PFSK-1 (cell line): ENCODE measurements at regions not wholly inside any gene's neighbourhood (a gene's known extent, or its start where the extent isn't known, plus 50 kb on each side); places are given as distances from the start of the nearest gene placed in this dataset.

Experiments used
- FOXP2 ChIP-seq: optimal IDR thresholded peaks from 2 replicates; pipeline ENCODE3; 2011; ENCODE audit warnings: borderline replicate concordance, control low read depth, inconsistent platforms; ENCODE audit not compliant: insufficient read depth; ENCODE audit errors: extremely low read length, extremely low read depth
- POLR2AphosphoS5 ChIP-seq: IDR thresholded peaks from 2 replicates; pipeline ENCODE4 v1.6.1; 2012; ENCODE audit warnings: low read depth, mild to moderate bottlenecking, control low read depth, low read length, moderate library complexity
- SIN3A ChIP-seq: IDR thresholded peaks from 2 replicates; pipeline ENCODE4 v1.6.1; 2012; ENCODE audit warnings: mild to moderate bottlenecking, low read length, moderate library complexity, borderline replicate concordance; ENCODE audit not compliant: insufficient read depth
- TAF1 ChIP-seq: IDR thresholded peaks from 2 replicates; pipeline ENCODE4 v1.6.1; 2012; ENCODE audit warnings: low read length, control low read depth, borderline replicate concordance; ENCODE audit not compliant: insufficient read depth
- TF ChIP-seq, protein P1 (sequence below), 2 experiments: IDR thresholded peaks; 2 replicates each; pipeline versions ENCODE4 v1.6.1 to v1.8.0; 2011 to 2012; ENCODE audit warnings: low read depth in 2 of 2, low read length in 2 of 2, control low read depth in 1 of 2, inconsistent platforms in 1 of 2, mild to moderate bottlenecking in 1 of 2, moderate library complexity in 1 of 2; ENCODE audit not compliant: insufficient read depth in 1 of 2

GRCh38 chr9:79369676-79370075 lies 202.1 kb upstream of the TLE4 start:
- TF ChIP-seq FOXP2 (no peak), POLR2AphosphoS5 (no peak), TAF1 (no peak), SIN3A (no peak)
- TF ChIP-seq, protein P1, sequence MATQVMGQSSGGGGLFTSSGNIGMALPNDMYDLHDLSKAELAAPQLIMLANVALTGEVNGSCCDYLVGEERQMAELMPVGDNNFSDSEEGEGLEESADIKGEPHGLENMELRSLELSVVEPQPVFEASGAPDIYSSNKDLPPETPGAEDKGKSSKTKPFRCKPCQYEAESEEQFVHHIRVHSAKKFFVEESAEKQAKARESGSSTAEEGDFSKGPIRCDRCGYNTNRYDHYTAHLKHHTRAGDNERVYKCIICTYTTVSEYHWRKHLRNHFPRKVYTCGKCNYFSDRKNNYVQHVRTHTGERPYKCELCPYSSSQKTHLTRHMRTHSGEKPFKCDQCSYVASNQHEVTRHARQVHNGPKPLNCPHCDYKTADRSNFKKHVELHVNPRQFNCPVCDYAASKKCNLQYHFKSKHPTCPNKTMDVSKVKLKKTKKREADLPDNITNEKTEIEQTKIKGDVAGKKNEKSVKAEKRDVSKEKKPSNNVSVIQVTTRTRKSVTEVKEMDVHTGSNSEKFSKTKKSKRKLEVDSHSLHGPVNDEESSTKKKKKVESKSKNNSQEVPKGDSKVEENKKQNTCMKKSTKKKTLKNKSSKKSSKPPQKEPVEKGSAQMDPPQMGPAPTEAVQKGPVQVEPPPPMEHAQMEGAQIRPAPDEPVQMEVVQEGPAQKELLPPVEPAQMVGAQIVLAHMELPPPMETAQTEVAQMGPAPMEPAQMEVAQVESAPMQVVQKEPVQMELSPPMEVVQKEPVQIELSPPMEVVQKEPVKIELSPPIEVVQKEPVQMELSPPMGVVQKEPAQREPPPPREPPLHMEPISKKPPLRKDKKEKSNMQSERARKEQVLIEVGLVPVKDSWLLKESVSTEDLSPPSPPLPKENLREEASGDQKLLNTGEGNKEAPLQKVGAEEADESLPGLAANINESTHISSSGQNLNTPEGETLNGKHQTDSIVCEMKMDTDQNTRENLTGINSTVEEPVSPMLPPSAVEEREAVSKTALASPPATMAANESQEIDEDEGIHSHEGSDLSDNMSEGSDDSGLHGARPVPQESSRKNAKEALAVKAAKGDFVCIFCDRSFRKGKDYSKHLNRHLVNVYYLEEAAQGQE (IDR thresholded peaks at IDR 0.05; ENCODE audit: insufficient read depth in 1 of 2, low read depth in 2 of 2, low read length in 2 of 2), result no peak

DNA sequence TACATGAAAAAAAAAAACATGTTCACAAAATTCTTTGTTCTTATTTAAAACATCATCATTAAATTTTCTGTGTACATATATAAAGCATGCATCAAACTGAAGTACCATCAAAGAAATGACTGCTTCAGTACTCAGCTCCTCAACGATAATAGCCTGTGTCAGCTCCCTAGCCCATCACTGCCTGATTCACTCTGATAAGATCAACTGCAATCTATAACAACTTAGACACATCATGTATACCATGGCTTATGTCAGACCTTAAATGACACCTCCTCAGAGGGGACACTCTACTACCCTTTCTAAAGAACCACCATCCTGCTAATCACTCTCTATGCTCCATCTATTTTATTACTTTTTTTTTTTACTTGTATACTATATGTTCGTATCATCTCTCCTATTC lies 200.5 kb upstream of the TLE4 start:
- no peak for TF ChIP-seq TAF1

DNA sequence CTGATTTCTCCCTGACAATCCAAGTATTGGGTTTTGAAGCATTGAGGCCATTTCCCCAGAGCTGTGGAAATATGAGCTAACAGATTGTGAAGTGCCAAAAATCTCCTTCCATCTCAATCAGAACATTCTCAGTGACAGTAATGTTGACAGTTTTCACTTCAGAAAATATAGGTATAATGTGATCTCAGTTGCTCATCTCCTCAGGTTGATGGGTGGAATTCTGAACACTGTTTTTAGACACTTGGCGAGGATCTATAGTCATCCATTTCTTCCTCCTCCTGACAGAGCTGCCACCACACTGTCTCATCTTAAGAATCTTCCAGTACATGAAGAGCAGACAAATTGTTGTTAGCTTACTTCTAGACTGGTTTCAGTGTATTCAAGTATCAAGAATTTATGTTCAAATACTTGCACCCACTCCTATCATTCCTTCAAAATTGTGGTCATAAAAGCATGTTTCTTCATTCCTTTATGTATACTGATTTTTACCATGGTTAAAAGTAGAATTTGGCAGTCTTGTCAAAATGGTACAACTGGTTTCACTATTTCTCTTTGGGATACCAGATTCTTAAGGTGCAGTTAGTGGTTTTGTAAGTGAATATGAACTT lies 199.7 kb upstream of the TLE4 start:
- no peak for TF ChIP-seq FOXP2
- TF ChIP-seq, protein P1 (IDR thresholded peaks at IDR 0.05; ENCODE audit: insufficient read depth in 1 of 2, low read depth in 2 of 2, low read length in 2 of 2), result no peak
- TF ChIP-seq POLR2AphosphoS5, result no peak
- no peak for TF ChIP-seq SIN3A
- TF ChIP-seq TAF1, result no peak

DNA sequence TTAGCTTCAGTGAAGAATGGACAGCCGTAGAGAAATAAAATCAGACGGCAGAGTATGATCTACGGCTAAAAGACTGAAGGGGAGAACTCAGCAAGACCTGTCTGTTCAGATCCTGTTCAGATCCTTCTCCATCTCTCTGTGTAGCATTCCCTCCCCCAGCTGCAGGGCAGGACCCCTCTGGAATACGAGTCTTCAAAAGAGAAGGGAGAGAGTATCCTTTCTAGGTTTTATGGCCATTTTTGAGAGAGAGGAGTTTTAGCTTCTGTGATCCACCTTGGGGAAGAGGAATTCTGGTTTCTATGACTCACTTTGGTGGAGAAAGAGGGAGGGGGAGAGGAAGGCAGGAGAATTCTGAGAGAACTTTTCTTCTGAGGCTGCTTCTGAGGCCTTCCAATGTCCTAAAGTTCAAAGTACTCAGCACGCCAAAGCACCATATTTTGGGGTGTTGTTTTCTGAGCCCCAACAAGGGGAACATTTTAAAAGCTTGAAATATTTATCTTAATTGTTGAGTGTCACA lies 194.4 kb upstream of the TLE4 start:
- no peak for TF ChIP-seq TAF1
- TF ChIP-seq, protein P1 (IDR thresholded peaks at IDR 0.05; ENCODE audit: insufficient read depth in 1 of 2, low read depth in 2 of 2, low read length in 2 of 2), result no peak
- no peak for TF ChIP-seq FOXP2
- TF ChIP-seq SIN3A, result no peak
- TF ChIP-seq POLR2AphosphoS5, result no peak

DNA sequence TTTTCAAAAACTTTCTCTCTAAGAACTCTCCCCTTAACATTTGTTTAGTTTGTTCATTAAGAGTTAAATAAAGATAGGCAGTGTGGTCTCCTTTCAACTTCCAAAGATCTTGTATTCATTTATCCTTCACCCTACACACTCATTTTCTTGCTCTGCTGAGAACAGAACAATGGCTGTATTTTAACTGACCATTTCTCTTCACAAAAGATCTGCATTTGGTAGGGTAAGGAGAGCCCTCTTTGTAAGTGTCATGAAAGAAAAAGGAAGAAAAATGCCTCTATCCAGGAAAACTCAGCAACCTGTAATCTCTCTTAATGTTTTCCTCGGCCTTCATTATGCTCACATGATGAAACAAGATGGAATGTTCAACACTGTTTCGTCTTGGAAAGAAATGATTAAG lies 193.7 kb upstream of the TLE4 start:
- TF ChIP-seq FOXP2 (no peak), TAF1 (no peak), SIN3A (no peak), POLR2AphosphoS5 (no peak)
- TF ChIP-seq, protein P1 (IDR thresholded peaks at IDR 0.05; ENCODE audit: insufficient read depth in 1 of 2, low read depth in 2 of 2, low read length in 2 of 2), result no peak
